HCT116 (cell line): ENCODE measurements at regions not wholly inside any gene's neighbourhood (a gene's known extent, or its start where the extent isn't known, plus 50 kb on each side); places are given as distances from the start of the nearest gene placed in this dataset.
"Not testable (repeated sequence)": the region's sequence is repeated elsewhere in the genome, so short reads cannot be mapped to it uniquely, and the experiment has no call there.

ENCODE experiments used
- ATAC-seq: fragments of 200-7000 bp; cut with Tn5 transposase; 2 replicates; pipeline ENCODE4 v1.9.1; 2020; ENCODE audit warnings: mild to moderate bottlenecking, moderate library complexity
- BruUV-seq: library from RNA; stranded (reverse); fragments of 400-500 nt; replicated peaks from 2 replicates; lab custom pipeline; 2021; lab: Mats Ljungman, UMichigan
- CTCF ChIA-PET: fragments of 300-600 bp; sonication (Branson Sonifier 250); formaldehyde crosslinking; loops from one replicate; lab custom pipeline; 2021; ENCODE audit warnings: antibody characterized with exemption; lab: Charles Lee
- POLR2A ChIA-PET: fragments of 300-600, 350-600 bp; sonication (Branson Sonifier 250); formaldehyde crosslinking; loops from one replicate; lab custom pipeline; 2021; ENCODE audit warnings: antibody characterized with exemption; lab: Charles Lee
- RAD21 ChIA-PET, 2 experiments: fragments of 300-600 bp; sonication (Branson Sonifier 250); formaldehyde crosslinking; loops; one replicate each; lab custom pipeline; 2023; ENCODE audit warnings: low total read pairs in 2 of 2; ENCODE audit not compliant: uncharacterized antibody in 2 of 2, unreplicated experiment in 2 of 2, low non-redundant PET in 1 of 2; lab: Charles Lee
- DNase-seq: peaks from one replicate; pipeline ENCODE4 v3.0.0-alpha.2; 2010; ENCODE audit warnings: low read depth, low spot score
- H2AFZ ChIP-seq: fragments of 200-600 bp; shearing (Covaris generic), sonication (generic); 2 replicates; pipeline ENCODE4 v1.6.1; 2017; ENCODE audit warnings: low read depth, mixed run types, mixed read lengths, antibody characterized with exemption, low read length; ENCODE audit not compliant: poor library complexity, severe bottlenecking
- H3K27ac ChIP-seq: 2 replicates; pipeline ENCODE4 v1.5.1; 2012; ENCODE audit warnings: low read depth, low read length
- H3K27me3 ChIP-seq: fragments of 200-600 bp; sonication (generic); 2 replicates; pipeline ENCODE4 v1.6.1; 2016; ENCODE audit warnings: mixed run types, low read length, mixed read lengths; ENCODE audit not compliant: insufficient read depth
- H3K36me3 ChIP-seq, 2 experiments: fragments of 200-500 bp in 1 of 2; fragments of 200-600 bp in 1 of 2; sonication (Bioruptor generic) in 1 of 2; sonication (generic) in 1 of 2; 2 replicates each; pipeline versions ENCODE4 v1.5.1 to v1.6.1; 2014 to 2016; ENCODE audit warnings: low read length in 2 of 2, inconsistent platforms in 1 of 2, mixed read lengths in 1 of 2, mixed run types in 1 of 2; ENCODE audit not compliant: insufficient read depth in 2 of 2, control insufficient read depth in 1 of 2
- H3K4me1 ChIP-seq, 2 experiments: fragments of 200-600 bp in 1 of 2; sonication (generic) in 1 of 2; 2 replicates each; pipeline versions ENCODE4 v1.5.1 to v1.6.1; 2012 to 2017; ENCODE audit warnings: low read length in 2 of 2, inconsistent platforms in 1 of 2, mild to moderate bottlenecking in 1 of 2, mixed read lengths in 1 of 2, mixed run types in 1 of 2, moderate library complexity in 1 of 2; ENCODE audit not compliant: insufficient read depth in 2 of 2, control insufficient read depth in 1 of 2
- H3K4me2 ChIP-seq: fragments of 200-600 bp; sonication (generic); 2 replicates; pipeline ENCODE4 v1.6.1; 2017; ENCODE audit warnings: mixed run types, low read length, mixed read lengths
- H3K4me3 ChIP-seq, 2 experiments: fragments of 200-600 bp in 1 of 2; sonication (generic) in 1 of 2; replicated peaks in 1 of 2; 2 replicates each; pipeline ENCODE4 v1.5.1; 2011 to 2016; ENCODE audit warnings: low read length in 2 of 2, control low read depth in 1 of 2, low read depth in 1 of 2, mild to moderate bottlenecking in 1 of 2, mixed read lengths in 1 of 2, mixed run types in 1 of 2
- H3K79me2 ChIP-seq: fragments of 200-600 bp; sonication (generic); 2 replicates; pipeline ENCODE4 v1.6.1; 2017; ENCODE audit warnings: mild to moderate bottlenecking, mixed run types, low read length, moderate library complexity, mixed read lengths; ENCODE audit not compliant: insufficient read depth
- H3K9ac ChIP-seq: fragments of 200-600 bp; sonication (generic); 2 replicates; pipeline ENCODE4 v1.6.1; 2016; ENCODE audit warnings: low read length, mixed read lengths
- H3K9me2 ChIP-seq: fragments of 200-600 bp; sonication (generic), shearing (Covaris generic); 2 replicates; pipeline ENCODE4 v1.6.1; 2017; ENCODE audit warnings: mixed run types, mild to moderate bottlenecking, moderate library complexity; ENCODE audit not compliant: insufficient read depth
- H3K9me3 ChIP-seq, 2 experiments: fragments of 200-500 bp in 1 of 2; fragments of 200-600 bp in 1 of 2; sonication (Bioruptor generic) in 1 of 2; sonication (generic) in 1 of 2; 2 replicates each; pipeline ENCODE4 v1.6.1; 2014 to 2017; ENCODE audit warnings: low read length in 2 of 2, mixed read lengths in 2 of 2, inconsistent platforms in 1 of 2, low read depth in 1 of 2, mild to moderate bottlenecking in 1 of 2, mixed run types in 1 of 2, moderate library complexity in 1 of 2; ENCODE audit not compliant: control insufficient read depth in 1 of 2, insufficient read depth in 1 of 2
- H4K20me1 ChIP-seq: fragments of 200-600 bp; sonication (generic), shearing (Covaris generic); 2 replicates; pipeline ENCODE4 v1.6.1; 2017; ENCODE audit warnings: mixed run types, mild to moderate bottlenecking, moderate library complexity; ENCODE audit not compliant: insufficient read depth
- EGR1 ChIP-seq: IDR thresholded peaks from 2 replicates; pipeline ENCODE4 v1.6.1; 2012; ENCODE audit warnings: low read depth
- ELF1 ChIP-seq: IDR thresholded peaks from 2 replicates; pipeline ENCODE4 v1.6.1; 2012; ENCODE audit warnings: low read depth, borderline replicate concordance
- EZH2 ChIP-seq: fragments of 200-600 bp; sonication (generic); IDR thresholded peaks from 2 replicates; pipeline ENCODE4 v1.6.1; 2017; ENCODE audit warnings: antibody characterized with exemption, mixed run types
- POLR2A ChIP-seq: IDR thresholded peaks from 2 replicates; pipeline ENCODE4 v1.7.0; 2011; ENCODE audit warnings: borderline replicate concordance; ENCODE audit not compliant: insufficient read depth, insufficient read length; ENCODE audit errors: extremely low read depth
- POLR2AphosphoS5 ChIP-seq: IDR thresholded peaks from 2 replicates; pipeline ENCODE4 v1.6.1; 2011; ENCODE audit warnings: mild to moderate bottlenecking, low read depth, low read length, moderate library complexity
- TCF7L2 ChIP-seq: IDR thresholded peaks from 2 replicates; pipeline ENCODE4 v1.7.0; 2011; ENCODE audit warnings: borderline replicate concordance, inconsistent platforms; ENCODE audit not compliant: insufficient read depth, insufficient read length; ENCODE audit errors: extremely low read depth
- ZNF274 ChIP-seq: fragments of 200-500 bp; sonication (Bioruptor generic); IDR thresholded peaks from 2 replicates; pipeline ENCODE4 v1.6.1; 2014; ENCODE audit warnings: mild to moderate bottlenecking, low read depth, low read length, inconsistent platforms
- intact Hi-C: fragments of 100-400 bp; cut with micrococcal nuclease; formaldehyde crosslinking; loops from 2 replicates; pipeline ENCODE4 v1.10.0; 2022
- TF ChIP-seq, protein P1 (sequence below): IDR thresholded peaks from 2 replicates; pipeline ENCODE4 v1.6.1; 2012
- TF ChIP-seq, protein P2 (sequence below): IDR thresholded peaks from 2 replicates; pipeline ENCODE4 v1.6.1; 2011; ENCODE audit warnings: mild to moderate bottlenecking, low read length, moderate library complexity; ENCODE audit not compliant: insufficient replicate concordance; ENCODE audit errors: extremely low read depth

DNA sequence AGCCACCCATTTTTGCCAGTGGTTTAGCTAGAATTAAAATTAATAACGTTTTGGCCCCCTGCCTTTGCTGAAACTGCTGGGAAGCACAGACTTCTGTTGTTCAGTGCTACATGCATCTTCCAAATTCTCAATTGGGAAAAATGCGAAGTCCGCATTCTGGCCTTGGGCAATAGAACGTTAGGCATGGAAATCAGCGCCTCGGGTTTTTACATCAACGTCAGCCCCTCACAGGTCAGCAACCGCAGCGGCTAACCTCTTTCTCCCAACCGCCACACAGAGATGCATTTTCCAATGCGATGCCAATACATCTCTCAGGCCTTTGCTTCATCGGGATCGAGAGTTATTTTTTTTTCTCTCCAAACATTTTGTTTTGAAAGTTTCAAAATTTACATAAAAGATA lies 339.1 kb downstream of the DCHS2 start (continued):
- no peak for TF ChIP-seq ZNF274
- TF ChIP-seq EGR1: no peak
- TF ChIP-seq POLR2A: no peak
- no peak for TF ChIP-seq ELF1
- no peak for TF ChIP-seq TCF7L2
- TF ChIP-seq EZH2: no peak
- TF ChIP-seq POLR2AphosphoS5: no peak

DNA sequence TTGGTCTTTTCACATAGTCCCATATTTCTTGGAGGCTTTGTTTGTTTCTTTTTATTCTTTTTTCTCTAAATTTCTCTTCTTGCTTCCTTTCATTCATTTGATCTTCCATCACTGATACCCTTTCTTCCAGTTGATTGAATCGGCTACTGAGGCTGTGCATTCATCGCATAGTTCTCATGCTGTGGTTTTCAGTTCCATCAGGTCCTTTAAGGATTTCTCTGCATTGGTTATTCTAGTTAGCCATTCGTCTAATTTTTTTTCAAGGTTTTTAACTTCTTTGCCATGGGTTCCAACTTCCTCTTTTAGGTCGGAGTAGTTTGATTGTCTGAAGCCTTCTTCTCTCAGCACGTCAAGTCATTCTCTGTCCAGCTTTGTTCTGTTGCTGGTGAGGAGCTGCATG lies 342.4 kb downstream of the DCHS2 start:
- H3K4me1 ChIP-seq, H3K4me3 ChIP-seq, POLR2A ChIA-PET, DNase-seq, CTCF ChIA-PET, H3K79me2 ChIP-seq, BruUV-seq, H3K9ac ChIP-seq, H2AFZ ChIP-seq, ATAC-seq, intact Hi-C loops, H4K20me1 ChIP-seq, H3K9me3 ChIP-seq, RAD21 ChIA-PET, H3K4me2 ChIP-seq, H3K9me2 ChIP-seq, H3K27me3 ChIP-seq, H3K27ac ChIP-seq, H3K36me3 ChIP-seq: not testable (repeated sequence)

GRCh38 chr4:154143720-154144119 lies 347.9 kb downstream of the DCHS2 start:
- CTCF ChIA-PET: no interaction called here
- DNase-seq: no peak
- no TSS peak for BruUV-seq
- ATAC-seq: no peak
- Histone ChIP-seq H3K4me1 (no peaks in the 10 kb centered on the region), H4K20me1 (no peaks in the 10 kb centered on the region), H3K4me3 (no peak overlapping the region), H3K4me2 (no peak overlapping the region), H3K27ac (no peak overlapping the region), H2AFZ (no peak overlapping the region), H3K27me3 (no peaks in the 10 kb centered on the region), H3K9me2 (no peaks in the 10 kb centered on the region), H3K9me3 (no peaks in the 10 kb centered on the region), H3K9ac (no peak overlapping the region), H3K36me3 (no peaks in the 10 kb centered on the region), H3K79me2 (no peaks in the 10 kb centered on the region)
- TF ChIP-seq, protein P1, sequence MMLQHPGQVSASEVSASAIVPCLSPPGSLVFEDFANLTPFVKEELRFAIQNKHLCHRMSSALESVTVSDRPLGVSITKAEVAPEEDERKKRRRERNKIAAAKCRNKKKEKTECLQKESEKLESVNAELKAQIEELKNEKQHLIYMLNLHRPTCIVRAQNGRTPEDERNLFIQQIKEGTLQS: no peak
- TF ChIP-seq, protein P2, sequence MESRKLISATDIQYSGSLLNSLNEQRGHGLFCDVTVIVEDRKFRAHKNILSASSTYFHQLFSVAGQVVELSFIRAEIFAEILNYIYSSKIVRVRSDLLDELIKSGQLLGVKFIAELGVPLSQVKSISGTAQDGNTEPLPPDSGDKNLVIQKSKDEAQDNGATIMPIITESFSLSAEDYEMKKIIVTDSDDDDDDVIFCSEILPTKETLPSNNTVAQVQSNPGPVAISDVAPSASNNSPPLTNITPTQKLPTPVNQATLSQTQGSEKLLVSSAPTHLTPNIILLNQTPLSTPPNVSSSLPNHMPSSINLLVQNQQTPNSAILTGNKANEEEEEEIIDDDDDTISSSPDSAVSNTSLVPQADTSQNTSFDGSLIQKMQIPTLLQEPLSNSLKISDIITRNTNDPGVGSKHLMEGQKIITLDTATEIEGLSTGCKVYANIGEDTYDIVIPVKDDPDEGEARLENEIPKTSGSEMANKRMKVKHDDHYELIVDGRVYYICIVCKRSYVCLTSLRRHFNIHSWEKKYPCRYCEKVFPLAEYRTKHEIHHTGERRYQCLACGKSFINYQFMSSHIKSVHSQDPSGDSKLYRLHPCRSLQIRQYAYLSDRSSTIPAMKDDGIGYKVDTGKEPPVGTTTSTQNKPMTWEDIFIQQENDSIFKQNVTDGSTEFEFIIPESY: no peak
- TF ChIP-seq EGR1 (no peak), POLR2A (no peak)
- RAD21 ChIA-PET: no interaction called here
- intact Hi-C loops: no loop called here
- POLR2A ChIA-PET: no interaction called here
